Transverse colon (tissue), 4 donors: ENCODE measurements at regions not wholly inside any gene's neighbourhood (a gene's known extent, or its start where the extent isn't known, plus 50 kb on each side); places are given as distances from the start of the nearest gene placed in this dataset.

Experiments
- EP300 ChIP-seq: sonication (generic); formaldehyde crosslinking; IDR thresholded peaks from one replicate; pipeline ENCODE4 v1.6.1; 2017; ENCODE audit warnings: antibody characterized with exemption, low read depth
- POLR2A ChIP-seq: fragments of 450-650 bp; IDR thresholded peaks from one replicate; pipeline ENCODE4 v1.6.1; 2016; ENCODE audit warnings: antibody characterized with exemption, mild to moderate bottlenecking, moderate library complexity
- POLR2AphosphoS5 ChIP-seq, 3 donors: sonication (generic); formaldehyde crosslinking; IDR thresholded peaks; one replicate each; pipeline ENCODE4 v1.6.1; 2016; ENCODE audit warnings: antibody characterized with exemption in 3 of 3
- TF ChIP-seq, protein P1 (sequence below), 5 experiments: fragments of 200-600 bp in 3 of 5; fragments of 450-650 bp in 2 of 5; sonication (generic) in 3 of 5; IDR thresholded peaks; 1 replicate in 2 of 5; 2 replicates in 3 of 5; pipeline ENCODE4 v1.5.1; 2016 to 2017; ENCODE audit warnings: antibody characterized with exemption in 5 of 5, inconsistent platforms in 3 of 5, mild to moderate bottlenecking in 2 of 5, moderate library complexity in 1 of 5

DNA sequence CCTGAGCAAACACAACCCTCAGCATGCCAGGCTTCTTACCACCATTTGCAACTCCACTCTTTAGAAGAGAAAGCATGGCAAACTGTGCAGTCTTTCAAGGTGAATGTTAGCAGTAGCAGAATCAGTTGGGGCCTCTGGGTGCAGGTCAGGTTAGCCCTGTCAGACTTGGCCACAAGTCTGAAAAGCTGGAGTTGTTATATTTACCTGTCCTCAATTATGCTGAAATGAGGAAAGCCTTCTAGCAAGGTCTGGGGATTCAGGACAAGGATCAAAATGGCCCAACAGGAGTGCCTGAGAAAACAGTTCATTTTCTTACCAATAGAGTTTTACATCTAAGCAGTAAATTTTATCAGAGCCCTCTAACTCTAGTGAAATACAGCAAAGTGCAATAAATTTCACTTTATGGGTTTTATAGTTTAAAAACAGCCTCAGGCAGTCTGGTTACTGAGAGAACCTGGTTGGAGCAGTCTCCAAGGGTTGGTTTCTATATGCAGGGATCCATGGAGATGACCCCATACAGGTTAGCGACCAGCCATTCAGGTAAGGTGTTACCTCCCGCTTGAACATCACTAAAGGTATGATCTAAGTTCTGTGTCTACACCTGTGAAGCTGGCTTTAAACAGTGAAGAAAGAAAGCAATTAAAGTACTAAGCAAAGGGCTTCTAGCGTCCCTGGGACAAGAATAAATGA, 212.5 kb upstream of the MPPED2 start:
- TF ChIP-seq POLR2A (no peak), EP300 (no peak), POLR2AphosphoS5 (IDR thresholded peaks at IDR 0.05) (no peak)
- TF ChIP-seq, protein P1, sequence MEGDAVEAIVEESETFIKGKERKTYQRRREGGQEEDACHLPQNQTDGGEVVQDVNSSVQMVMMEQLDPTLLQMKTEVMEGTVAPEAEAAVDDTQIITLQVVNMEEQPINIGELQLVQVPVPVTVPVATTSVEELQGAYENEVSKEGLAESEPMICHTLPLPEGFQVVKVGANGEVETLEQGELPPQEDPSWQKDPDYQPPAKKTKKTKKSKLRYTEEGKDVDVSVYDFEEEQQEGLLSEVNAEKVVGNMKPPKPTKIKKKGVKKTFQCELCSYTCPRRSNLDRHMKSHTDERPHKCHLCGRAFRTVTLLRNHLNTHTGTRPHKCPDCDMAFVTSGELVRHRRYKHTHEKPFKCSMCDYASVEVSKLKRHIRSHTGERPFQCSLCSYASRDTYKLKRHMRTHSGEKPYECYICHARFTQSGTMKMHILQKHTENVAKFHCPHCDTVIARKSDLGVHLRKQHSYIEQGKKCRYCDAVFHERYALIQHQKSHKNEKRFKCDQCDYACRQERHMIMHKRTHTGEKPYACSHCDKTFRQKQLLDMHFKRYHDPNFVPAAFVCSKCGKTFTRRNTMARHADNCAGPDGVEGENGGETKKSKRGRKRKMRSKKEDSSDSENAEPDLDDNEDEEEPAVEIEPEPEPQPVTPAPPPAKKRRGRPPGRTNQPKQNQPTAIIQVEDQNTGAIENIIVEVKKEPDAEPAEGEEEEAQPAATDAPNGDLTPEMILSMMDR (IDR thresholded peaks at IDR 0.05) = no peak
